Stimulated activated CD4-positive, alpha-beta T cell treated with anti-CD3 and anti-CD28 coated beads, Interleukin-4, amount 100 ng/mL, for 1 hour (primary cell): ENCODE measurements at regions not wholly inside any gene's neighbourhood (a gene's known extent, or its start where the extent isn't known, plus 50 kb on each side); places are given as distances from the start of the nearest gene placed in this dataset.
"Not testable (repeated sequence)": the region's sequence is repeated elsewhere in the genome, so short reads cannot be mapped to it uniquely, and the experiment has no call there.

Experiments
- DNase-seq: peaks from one replicate; pipeline ENCODE4 v3.0.0-alpha.2; 2020

DNA sequence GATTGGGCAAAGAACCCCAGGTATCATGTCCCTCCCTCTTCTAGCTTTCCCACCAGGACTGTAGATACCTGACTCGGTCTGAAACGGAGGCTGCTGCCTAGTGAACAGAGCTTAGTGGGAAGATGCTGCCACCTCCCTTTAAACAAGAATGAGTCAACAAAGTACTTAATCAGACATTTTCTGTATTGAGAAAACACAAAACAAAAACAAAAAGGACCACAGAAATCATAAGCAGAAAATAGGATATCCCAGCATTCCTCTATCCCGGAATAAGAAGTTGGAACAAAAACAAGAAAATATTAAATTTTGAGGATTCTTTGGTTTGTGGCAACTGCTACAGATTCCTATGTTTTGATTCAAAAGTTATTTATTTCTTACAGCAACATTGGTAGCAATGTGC lies 51.7 kb upstream of the COL8A1 start:
- DNase-seq: no peak

DNA sequence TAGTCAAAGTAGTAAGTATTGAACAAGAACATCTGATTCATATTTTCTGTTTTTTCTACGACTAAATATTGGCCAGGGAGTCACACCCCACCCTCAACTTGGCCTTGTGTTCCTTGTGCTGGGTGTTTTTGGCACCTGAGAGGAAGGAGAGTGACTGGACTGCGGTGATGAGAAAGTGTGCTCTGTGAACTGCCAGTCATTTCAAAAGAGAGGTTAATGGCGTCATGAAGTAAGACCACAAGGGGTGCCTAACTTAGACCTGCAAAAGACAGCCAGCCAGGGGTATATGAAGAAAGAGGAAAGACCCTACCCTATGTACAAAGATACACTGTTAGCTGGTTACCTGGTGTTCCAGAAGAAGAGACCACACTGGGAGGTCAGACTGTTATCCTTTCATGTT lies 58.4 kb upstream of the COL8A1 start:
- DNase-seq: no peak

DNA sequence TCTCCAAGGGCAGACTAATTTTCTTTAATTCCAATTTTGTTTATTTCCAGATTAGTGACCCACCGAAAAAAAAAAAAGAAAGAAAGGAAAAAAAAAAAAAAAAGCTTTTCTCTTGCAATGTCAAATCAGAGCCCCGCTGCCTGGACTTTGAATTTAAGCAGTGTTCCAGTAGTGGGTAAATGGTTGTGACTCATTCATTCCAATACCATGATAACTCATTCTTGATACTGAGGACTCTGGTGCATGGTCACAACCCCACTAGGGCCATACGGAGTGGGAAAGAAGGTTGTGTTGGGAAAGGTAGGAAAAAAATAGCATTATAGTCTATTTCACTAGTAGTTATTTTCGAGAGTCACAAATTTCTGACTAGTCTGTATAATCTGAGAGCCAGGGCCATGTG lies 59.1 kb upstream of the COL8A1 start:
- DNase-seq: no peak

DNA sequence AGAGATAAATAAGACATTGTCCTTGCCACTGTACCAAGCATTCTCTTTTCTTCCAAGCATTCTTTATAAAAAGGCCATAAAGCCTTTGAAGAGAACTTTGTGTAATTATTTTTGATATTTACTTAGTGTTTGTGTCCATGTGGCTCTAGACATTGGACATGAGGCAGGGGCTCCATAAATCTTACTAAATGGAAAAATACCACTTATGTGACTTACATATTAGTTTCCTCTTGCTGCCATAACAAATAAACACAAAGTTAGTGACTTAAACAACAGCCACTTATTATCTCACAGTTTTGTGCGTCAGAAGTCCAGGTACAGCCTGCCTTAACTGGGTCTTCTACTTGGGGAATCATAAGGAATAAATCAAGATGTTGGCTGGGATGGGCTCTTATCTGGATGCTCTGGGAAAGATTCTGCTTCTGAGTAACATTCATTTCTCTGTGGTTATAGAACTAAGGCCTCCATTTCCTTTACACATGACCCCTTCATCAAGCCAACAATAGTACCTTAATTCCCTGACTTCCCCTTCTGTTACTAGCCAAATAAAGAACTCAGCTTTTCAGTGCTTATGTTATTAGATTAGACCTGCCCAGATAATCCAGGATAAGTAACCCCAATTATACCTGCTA lies 59.9 kb upstream of the COL8A1 start:
- no peak for DNase-seq

DNA sequence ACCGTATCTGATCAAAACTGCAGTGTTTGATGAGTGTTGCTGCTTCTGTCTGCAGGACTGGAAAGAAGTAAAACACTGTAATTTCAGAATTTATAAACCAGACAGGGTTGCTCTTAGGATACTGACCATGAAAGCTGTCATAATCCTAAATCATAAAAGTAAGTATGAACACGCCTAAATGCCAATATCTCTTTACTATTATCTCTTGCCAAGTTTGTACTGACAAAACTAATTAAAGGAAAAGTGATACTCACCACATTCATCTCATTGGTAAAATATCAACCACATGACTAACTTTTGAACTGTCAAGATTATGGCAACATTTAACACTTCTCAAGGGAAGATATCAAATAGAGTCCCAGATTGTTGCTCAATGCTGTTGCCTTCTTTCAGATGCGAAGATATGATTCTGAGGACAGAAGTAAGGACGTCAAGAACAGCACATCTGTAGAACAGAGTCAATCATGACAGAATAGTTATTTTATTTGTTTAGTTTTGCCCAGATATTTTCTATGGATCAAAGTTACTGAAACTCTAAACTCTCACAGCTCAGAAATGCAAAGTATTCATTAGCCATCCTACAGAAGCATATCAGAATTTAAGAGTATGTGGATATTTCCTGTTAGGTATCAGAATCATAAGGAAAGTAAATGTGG lies 61.4 kb upstream of the COL8A1 start:
- DNase-seq: no peak

DNA sequence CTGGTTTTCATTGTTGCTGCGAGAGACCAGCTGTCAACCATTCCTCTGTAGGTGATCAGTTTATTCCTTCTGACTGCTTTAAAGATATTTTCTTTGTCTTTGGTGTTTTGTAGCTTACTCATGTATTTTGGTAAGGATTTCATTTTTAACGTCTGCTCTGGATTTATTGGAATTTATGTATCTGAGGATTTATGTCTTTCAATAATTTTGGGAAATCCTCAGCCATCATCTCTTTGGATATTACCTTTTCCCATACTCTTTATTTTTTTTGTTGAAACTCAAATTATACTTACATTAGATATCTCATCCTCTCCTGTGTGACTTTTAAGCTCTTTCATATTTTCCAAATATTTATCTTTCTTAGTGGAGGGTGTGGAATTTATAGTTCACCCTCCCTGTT lies 62.7 kb upstream of the COL8A1 start:
- DNase-seq: no peak

DNA sequence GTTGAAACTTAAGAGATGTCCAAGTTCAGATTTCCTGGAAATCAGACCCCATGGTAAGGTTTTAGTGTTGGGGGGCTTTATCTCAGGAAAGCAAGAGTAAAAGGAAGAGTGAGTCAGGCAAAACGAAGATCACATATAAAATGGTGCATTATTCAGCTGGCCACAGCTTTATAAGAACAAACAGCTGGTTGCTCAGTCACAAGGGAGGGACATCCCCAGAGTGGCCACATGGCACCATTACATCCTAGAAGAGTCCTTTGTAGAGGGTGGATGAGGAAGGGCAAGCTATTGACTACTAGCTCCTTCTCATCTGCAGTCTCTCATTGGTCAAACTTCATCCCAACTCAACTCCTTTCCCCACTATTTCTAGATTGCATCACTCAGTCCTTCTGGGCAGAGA lies 68.3 kb upstream of the COL8A1 start:
- no peak for DNase-seq

DNA sequence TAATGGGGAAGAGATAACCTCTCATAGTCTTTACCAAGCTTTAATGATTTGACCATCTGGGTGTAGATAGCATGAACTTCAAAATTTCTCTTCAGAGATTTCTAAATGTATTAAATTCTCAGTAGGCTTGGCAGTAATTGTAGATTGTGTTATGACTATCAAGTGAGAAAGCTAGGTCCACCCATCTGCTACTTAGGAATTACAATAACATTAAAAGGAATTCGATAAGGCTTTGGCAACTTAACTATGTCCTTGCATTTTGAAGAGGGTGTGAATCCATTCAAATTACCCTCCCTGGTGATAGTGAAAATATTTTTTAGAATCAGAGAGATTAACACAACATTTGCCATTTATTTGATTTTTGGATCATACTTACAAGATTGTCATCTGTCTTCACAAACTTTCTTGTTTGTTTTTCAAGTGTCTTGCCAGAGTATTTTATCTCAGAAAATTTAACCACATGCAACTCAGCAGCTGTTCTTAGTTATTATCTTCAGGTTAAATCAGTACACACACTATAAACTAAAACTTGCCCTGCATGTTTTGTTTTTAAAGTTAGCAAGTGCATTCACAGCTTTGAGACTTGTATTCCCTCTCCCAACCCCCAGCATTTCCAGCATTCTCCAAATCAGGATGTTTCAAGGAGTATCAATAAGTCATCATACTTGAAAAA lies 69.6 kb upstream of the COL8A1 start:
- DNase-seq: no peak

DNA sequence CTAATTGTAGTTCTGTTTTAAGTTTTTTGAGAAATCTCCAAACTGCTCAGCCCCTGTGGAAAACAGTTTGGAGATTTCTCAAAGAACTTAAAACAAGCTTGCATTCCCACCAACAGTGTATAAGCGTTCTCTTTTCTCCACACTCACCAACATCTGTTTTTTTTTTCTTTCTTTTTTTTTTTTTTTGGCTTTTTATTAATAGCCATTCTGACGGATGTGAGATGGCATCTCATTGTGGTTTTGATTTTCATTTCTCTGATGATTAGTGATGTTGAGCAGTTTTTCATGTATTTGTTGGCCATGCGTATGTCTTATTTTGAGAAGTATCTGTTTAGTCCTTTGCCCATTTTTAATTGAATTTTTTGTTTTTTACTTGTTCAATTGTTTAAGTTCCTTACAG lies 73.1 kb upstream of the COL8A1 start:
- no peak for DNase-seq

DNA sequence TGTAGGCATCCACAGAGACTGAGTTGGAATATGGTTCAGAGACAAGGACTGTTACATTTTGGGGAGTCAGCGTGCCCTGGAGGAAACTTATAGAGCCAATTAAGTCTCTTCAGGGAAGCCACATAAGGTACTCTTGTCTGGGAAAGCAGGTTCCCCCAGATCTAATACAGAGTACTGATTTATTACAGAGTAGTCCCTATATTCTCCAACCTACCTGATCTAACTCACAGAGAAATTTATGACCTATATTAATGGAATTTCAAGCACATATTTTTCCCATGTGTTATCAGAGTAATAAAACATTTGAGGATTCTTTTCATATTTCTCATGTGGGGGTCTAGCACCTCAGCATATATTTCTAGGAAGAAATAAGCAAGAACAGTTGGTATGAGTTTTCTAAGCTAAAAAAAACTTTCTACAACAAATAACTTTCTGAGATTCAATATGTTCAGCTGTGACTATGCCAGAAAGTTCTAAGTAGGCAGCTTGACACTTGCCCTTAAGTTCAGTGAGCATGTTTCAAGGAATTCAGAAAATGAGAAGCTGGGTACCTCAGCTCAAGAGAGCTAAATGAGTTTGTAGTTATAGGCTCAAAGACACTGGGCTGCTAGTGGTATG lies 75.3 kb upstream of the COL8A1 start:
- no peak for DNase-seq

DNA sequence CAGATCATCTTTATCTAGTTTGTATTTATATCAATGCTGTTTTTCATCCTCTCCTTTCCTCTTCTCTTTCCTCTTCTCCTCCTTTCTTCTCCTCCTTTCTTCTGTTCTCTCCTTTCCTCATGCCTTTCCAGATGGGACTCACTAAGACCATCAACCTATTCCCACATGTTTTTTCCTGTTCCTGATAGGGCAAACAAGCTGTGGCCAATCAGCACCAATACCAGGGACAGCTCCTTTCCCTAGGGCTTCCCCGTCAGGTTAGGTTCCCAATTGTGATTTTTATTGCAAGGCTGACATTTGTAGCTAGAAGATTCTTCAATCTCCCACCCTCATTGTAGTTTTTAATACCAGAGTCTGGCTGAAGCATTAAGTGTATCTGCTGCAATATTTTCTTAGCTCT lies 76.3 kb upstream of the COL8A1 start:
- DNase-seq: no peak

DNA sequence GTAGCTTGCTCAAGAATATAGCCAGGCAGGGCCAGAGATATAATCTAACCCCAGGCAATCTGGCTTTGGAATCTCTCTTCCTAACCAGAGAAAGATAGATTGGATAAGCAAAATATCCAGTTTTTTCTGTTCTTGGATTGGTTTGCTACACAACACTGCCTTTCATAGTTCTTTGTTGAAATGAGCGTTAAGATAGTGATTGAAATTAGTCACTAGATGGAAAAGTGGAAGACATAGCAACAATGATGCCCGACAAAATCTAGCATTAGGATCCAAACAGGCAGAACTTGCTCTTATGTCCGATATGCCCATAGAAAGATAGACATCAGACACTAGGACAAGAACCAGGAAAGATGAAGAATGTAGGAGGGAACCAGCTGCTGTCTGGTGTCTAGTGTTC lies 77.3 kb upstream of the COL8A1 start:
- DNase-seq: no peak

DNA sequence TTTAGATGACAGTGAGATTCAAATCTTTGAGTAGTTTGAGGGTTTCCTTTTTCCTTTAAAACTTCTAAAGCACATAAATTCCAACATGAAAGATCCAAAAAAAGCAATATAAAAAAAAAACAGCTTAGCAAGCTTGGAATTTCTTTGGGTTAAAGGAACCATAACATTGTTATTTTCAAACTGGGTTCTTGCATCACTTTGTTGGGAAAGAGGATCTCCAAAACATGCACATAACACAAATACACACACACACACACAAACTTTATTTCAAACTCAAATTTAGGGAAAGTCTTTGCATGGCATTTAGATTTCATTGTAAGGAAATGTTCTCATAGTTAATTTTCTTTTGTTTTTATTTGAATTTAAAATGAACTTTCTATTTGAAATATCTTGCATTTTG lies 79.2 kb upstream of the COL8A1 start:
- DNase-seq: no peak

DNA sequence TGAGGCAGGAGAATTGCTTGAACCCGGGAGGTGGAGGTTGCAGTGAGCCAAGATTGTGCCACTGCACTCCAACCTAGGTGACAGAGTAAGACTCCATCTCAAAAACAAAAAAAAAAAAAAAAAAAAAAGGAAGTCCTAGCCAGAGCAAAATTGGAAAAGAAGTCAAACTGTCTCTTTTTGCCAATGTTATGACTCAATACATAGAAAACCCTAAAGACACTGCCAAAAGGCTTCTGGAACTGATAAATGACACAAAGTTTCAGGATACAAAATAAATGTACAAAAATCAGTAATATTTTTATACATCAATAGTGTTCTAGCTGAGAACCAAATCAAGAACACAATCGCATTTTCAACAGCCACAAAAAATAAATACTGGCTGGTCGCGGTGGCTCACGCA lies 82.5 kb upstream of the COL8A1 start:
- DNase-seq: not testable (repeated sequence)

DNA sequence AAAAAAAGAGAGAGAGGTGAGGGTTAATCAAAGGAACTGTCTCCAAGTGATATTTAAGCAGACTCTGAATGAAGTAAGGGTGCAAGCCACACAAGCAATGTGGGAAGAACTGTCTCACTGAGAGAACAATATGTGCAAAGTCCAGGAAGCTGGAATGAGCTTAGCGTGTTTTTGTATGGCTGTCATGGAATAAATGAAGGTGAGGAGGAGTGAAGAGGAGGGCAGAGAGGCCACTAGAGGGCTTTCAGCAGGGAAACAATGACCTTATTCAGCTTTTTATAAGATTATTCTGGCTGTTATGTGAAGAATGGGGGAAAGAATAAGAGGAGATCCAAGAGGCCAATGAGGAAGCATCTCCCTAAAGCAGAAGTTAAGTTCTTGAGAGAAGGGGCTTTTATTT lies 86.9 kb upstream of the COL8A1 start:
- DNase-seq: no peak

DNA sequence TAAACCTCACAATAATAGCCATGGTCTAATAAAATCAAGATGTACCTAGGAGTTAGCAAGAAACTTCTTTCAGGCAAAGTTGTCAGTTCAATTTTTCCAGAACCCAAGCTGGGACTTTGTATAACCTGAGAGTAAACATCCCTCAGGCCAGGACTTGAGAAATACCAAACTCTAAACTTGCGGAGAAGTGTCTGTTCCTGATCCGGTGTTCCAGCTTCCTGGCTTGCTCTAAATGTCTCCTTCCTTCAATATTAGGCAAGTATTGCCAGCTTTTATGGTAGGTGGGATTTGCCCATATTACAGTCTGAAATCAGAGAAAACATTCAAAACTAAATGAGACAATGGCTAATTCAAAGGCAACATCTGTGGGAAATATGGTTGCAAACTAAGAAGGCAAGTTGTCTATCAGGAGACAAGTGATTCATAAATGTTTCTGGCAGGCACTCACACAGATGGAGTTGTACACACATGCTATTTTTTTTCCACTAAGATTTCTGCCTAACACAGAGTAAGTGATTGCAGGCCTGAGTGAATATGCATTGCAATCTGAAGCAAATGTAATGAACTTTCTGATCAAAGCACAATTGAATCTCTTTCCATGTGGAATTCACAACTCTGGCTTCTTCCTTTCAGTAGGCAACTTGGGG lies 88.3 kb upstream of the COL8A1 start:
- DNase-seq: no peak

DNA sequence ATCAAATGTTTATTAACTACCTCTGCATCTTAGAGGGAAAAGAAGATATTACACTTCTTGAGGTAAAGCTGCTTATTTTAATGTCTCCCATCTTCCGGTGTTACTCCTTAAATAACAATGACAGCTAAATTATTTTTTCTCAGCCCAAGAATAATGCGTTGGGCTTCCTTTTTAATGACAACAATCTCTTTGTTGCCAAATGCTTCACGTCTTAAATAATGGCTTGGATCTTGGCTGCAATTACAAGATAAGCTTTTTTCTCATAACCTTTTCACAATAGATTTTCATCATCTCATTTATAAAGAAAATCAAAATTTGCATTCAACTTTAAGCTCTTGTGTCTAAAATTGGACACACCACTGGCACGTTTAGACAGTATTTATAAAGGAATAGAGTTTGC lies 89.2 kb upstream of the COL8A1 start:
- no peak for DNase-seq

DNA sequence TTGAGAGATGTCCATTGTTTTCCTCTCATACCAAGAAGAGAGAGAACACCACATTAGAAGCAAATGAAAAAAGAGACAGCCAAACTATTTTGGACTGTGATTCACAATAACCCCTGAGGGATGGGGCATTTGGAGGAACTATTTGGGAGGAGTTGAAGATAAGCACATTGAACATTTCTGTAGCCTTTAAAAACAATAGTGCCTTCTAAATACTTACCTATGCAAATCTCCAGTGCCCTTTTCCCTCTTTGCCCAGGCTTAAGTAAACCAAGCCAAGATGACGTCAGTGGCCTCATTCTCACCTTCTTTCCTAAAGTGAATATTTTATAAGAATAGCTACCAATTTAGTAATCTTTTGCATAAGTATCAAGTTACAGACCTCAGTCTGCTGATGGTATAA lies 89.7 kb upstream of the COL8A1 start:
- no peak for DNase-seq

DNA sequence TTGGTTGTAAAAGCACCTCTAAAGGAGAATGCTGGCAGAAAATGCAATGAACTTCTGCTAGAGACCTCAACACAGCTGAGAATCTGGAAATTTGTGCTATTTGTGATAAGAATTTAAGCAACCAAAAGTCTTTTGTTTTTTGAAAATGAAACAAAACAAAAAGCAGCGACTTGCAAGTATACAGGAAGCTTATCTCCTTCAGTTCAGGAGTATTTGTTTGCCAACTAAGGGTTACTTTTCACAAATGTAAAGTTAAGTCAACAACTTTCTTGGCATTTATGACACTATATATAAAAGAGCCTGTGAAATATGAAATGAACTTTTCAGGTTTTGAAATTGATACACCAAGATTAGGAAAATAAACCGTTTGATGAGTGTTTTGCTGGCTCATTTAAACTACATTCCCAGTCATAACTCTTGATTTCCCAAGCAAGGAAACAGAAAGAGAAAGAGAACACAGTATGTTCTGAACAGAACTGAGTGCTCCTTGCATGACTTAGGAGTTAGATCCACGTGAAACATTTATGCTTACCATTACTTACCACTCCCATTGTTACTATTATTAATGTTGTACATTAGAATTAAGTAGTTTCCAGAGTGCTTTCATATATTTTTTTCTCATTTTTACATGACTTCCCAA lies 92.3 kb upstream of the COL8A1 start:
- no peak for DNase-seq

DNA sequence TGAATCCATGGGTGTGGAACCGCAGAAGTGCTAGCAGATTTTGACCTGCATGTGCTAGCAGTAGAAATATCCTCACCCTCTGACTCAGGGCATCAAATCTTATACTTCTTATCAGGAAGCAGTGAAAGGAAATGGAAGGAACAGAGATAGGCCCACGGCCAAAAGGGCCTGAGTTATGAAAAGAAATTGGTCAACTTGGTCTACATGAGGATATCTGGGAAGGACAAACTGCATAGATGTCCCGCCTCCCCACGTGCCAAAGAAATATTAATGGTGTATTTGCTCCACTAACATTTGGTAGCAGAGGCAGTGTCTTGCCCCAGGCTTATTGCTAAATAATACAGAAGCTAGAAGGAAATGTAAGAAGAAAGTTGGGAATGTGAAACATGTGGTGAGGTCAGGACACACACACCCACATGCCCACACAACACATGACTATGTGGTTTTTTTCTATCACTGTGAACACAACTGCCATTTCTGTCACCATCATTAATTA lies 93.6 kb upstream of the COL8A1 start:
- no peak for DNase-seq

DNA sequence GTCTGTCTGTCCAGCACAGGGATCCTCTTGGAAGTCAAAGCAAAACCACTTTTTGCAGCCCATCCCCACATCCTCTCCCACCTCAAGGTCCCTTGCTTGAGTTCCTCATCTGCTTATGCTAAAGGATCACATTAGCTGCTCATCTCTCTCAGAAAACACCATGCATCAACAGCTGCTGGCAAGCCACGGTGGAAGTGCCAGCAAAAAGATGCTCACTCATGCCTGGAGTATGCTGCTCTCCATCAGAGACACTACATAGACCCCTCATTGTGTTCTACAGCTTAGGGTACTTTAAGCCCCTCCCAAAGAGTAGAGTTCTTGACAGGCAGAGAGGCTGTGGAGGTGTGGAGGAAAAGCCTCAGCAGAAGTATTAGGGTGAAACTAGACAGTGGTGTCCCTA lies 94.6 kb upstream of the COL8A1 start:
- no peak for DNase-seq

DNA sequence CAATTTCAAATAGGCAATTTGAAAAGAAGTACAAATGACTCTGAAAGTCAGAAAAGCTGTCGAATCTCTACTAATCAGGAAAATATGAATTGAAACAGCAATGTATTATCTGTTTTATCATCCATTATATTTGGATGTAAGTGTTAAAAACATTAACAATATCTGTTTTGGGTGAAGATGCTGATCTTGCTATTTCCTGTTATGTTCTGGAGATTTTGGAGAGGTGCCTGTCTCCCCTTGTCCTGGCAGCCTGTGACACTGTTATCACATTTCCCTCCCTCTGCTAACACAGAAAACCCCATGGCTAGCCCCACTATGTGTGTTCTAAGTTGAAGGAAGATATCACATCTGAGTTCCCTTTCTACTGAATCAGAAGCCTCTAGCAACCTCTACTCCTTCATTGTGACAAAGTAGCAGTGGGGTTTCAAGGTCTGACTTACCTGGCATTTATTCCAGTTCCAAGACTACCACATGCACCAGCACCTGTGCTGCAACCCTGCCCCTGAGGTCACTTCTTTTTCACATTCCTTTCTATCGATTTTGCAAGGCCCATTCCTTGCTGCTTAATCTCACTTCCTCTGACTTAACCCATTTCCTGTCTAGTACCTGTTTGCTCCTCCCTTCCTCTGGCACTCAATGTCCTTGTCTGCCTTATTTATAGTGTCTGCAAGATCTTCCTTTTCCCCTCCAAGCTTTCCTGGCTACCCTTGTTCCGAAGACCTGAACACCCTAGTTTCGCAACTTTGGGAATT lies 95.5 kb upstream of the COL8A1 start:
- no peak for DNase-seq
